ENCODE measurements at regions not wholly inside any gene's neighbourhood (a gene's known extent, or its start where the extent isn't known, plus 50 kb on each side); places are given as distances from the start of the nearest gene placed in this dataset.

GRCh38 chr2:10210336-10210735 lies 87.8 kb downstream of the RRM2 start:
- Histone ChIP-seq H3K4me3 (replicated peaks in 1 of 4; ENCODE audit: control extremely low read depth in 1 of 4, insufficient read depth in 1 of 4, low read depth in 3 of 4, low read length in 4 of 4) (no peak overlapping the region), H3K4me1 (ENCODE audit: control insufficient read depth, extremely low read depth, insufficient read depth, low read length) (no peaks in the 10 kb centered on the region), H4K20me1 (ENCODE audit: control insufficient read depth, extremely low read depth, insufficient read depth, low read length) (no peaks in the 10 kb centered on the region), H3K9ac (ENCODE audit: insufficient read depth, low read length) (no peak overlapping the region), H3K79me2 (ENCODE audit: control insufficient read depth, insufficient read depth, low read length) (no peaks in the 10 kb centered on the region), H3K27me3 (ENCODE audit: control insufficient read depth, insufficient read depth, low read length) (peaks cover 3% of the 10 kb centered on the region), H3K27ac (ENCODE audit: insufficient read depth, low read length) (no peak overlapping the region), H3K9me3 (ENCODE audit: control insufficient read depth, insufficient read depth, low read depth, low read length) (no peaks in the 10 kb centered on the region), H3K36me3 (ENCODE audit: control insufficient read depth, insufficient read depth, low read length) (no peaks in the 10 kb centered on the region), H2AFZ (ENCODE audit: low read length) (no peak overlapping the region), H3K4me2 (ENCODE audit: extremely low read depth, insufficient read depth, low read length) (no peak overlapping the region)
- DNase-seq (ENCODE audit: low read depth in 2 of 2), result no peak
- no peak for TF ChIP-seq CTCF (conservative IDR thresholded peaks at IDR 0.05 in 1 of 2, IDR thresholded peaks at IDR 0.05 in 1 of 2; ENCODE audit: low read depth in 1 of 2, low read length in 2 of 2)
- no peak for TF ChIP-seq EZH2 (IDR thresholded peaks at IDR 0.05; ENCODE audit: low read length, missing control alignments)

GRCh38 chr2:10211844-10212422 lies 89.4 kb downstream of the RRM2 start:
- no peaks in the 10 kb centered on the region for H4K20me1 ChIP-seq (ENCODE audit: control insufficient read depth, extremely low read depth, insufficient read depth, low read length)
- no peak for DNase-seq (ENCODE audit: low read depth in 2 of 2)
- TF ChIP-seq EZH2 (IDR thresholded peaks at IDR 0.05; ENCODE audit: low read length, missing control alignments), result no peak
- no peak overlapping the region for H3K9ac ChIP-seq (ENCODE audit: insufficient read depth, low read length)
- no peaks in the 10 kb centered on the region for H3K79me2 ChIP-seq (ENCODE audit: control insufficient read depth, insufficient read depth, low read length)
- no peak overlapping the region for H3K4me3 ChIP-seq (replicated peaks in 1 of 4; ENCODE audit: control extremely low read depth in 1 of 4, insufficient read depth in 1 of 4, low read depth in 3 of 4, low read length in 4 of 4)
- H2AFZ ChIP-seq (ENCODE audit: low read length), result no peak overlapping the region
- no peaks in the 10 kb centered on the region for H3K4me1 ChIP-seq (ENCODE audit: control insufficient read depth, extremely low read depth, insufficient read depth, low read length)
- peaks cover 3% of the 10 kb centered on the region for H3K27me3 ChIP-seq (ENCODE audit: control insufficient read depth, insufficient read depth, low read length)
- H3K36me3 ChIP-seq (ENCODE audit: control insufficient read depth, insufficient read depth, low read length), result no peaks in the 10 kb centered on the region
- no peaks in the 10 kb centered on the region for H3K9me3 ChIP-seq (ENCODE audit: control insufficient read depth, insufficient read depth, low read depth, low read length)
- H3K4me2 ChIP-seq (ENCODE audit: extremely low read depth, insufficient read depth, low read length), result no peak overlapping the region
- no peak overlapping the region for H3K27ac ChIP-seq (ENCODE audit: insufficient read depth, low read length)

GRCh38 chr2:10212827-10213226 lies 89.9 kb upstream of the HPCAL1 start:
- DNase-seq (ENCODE audit: low read depth in 2 of 2), result no peak
- H3K36me3 ChIP-seq (ENCODE audit: control insufficient read depth, insufficient read depth, low read length), result no peaks in the 10 kb centered on the region

More at GRCh38 chr2:10212827-10213226, 89.9 kb upstream of the HPCAL1 start:
- Histone ChIP-seq H3K27me3 (ENCODE audit: control insufficient read depth, insufficient read depth, low read length) (peaks cover 3% of the 10 kb centered on the region), H4K20me1 (ENCODE audit: control insufficient read depth, extremely low read depth, insufficient read depth, low read length) (no peaks in the 10 kb centered on the region), H3K4me3 (replicated peaks in 1 of 4; ENCODE audit: control extremely low read depth in 1 of 4, insufficient read depth in 1 of 4, low read depth in 3 of 4, low read length in 4 of 4) (no peak overlapping the region), H3K9me3 (ENCODE audit: control insufficient read depth, insufficient read depth, low read depth, low read length) (no peaks in the 10 kb centered on the region), H3K27ac (ENCODE audit: insufficient read depth, low read length) (no peak overlapping the region), H2AFZ (ENCODE audit: low read length) (no peak overlapping the region), H3K4me1 (ENCODE audit: control insufficient read depth, extremely low read depth, insufficient read depth, low read length) (no peaks in the 10 kb centered on the region), H3K9ac (ENCODE audit: insufficient read depth, low read length) (no peak overlapping the region), H3K79me2 (ENCODE audit: control insufficient read depth, insufficient read depth, low read length) (no peaks in the 10 kb centered on the region), H3K4me2 (ENCODE audit: extremely low read depth, insufficient read depth, low read length) (no peak overlapping the region)
- no peak for TF ChIP-seq EZH2 (IDR thresholded peaks at IDR 0.05; ENCODE audit: low read length, missing control alignments)
- TF ChIP-seq CTCF (conservative IDR thresholded peaks at IDR 0.05 in 1 of 2, IDR thresholded peaks at IDR 0.05 in 1 of 2; ENCODE audit: low read depth in 1 of 2, low read length in 2 of 2), result no peak
